Left lung (tissue), 4 donors: ENCODE measurements at regions not wholly inside any gene's neighbourhood (a gene's known extent, or its start where the extent isn't known, plus 50 kb on each side); places are given as distances from the start of the nearest gene placed in this dataset.

Experiments
- ATAC-seq: fragments of 200-7000 bp; cut with Tn5 transposase; one replicate; pipeline ENCODE4 v1.9.1; 2020; ENCODE audit warnings: moderate library complexity
- DNase-seq, 4 donors: peaks; one replicate each; pipeline ENCODE4 v3.0.0-alpha.2; 2013 to 2020
- H3K27ac ChIP-seq, 2 donors: fragments of 200-600 bp; sonication (generic) in 1 of 2; one replicate each; pipeline versions ENCODE4 v1.5.0 to v1.8.0; 2020 to 2021
- H3K27me3 ChIP-seq, 2 donors: fragments of 200-600 bp; sonication (generic) in 1 of 2; one replicate each; pipeline versions ENCODE4 v1.5.0 to v1.8.0; 2020 to 2021
- H3K36me3 ChIP-seq, 2 donors: fragments of 200-600 bp; sonication (generic) in 1 of 2; one replicate each; pipeline versions ENCODE4 v1.5.0 to v1.8.0; 2020 to 2021
- H3K4me1 ChIP-seq, 2 donors: fragments of 200-600 bp; one replicate each; pipeline ENCODE4 v1.8.0; 2021
- H3K4me3 ChIP-seq, 2 donors: fragments of 200-600 bp; sonication (generic) in 1 of 2; one replicate each; pipeline versions ENCODE4 v1.5.0 to v1.8.0; 2020 to 2021; ENCODE audit warnings: mild to moderate bottlenecking in 1 of 2
- H3K9me3 ChIP-seq, 2 donors: fragments of 200-600 bp; sonication (generic) in 1 of 2; one replicate each; pipeline versions ENCODE4 v1.5.0 to v1.8.0; 2020 to 2021
- CTCF ChIP-seq, 2 donors: fragments of 200-600 bp; sonication (generic) in 1 of 2; IDR thresholded peaks; one replicate each; pipeline versions ENCODE4 v1.5.0 to v1.8.0; 2021; ENCODE audit warnings: antibody characterized with exemption in 2 of 2
- intact Hi-C, 2 donors: fragments of 100-400 bp; cut with DNase I; formaldehyde crosslinking; loops; one replicate each; pipeline versions ENCODE4 v1.11.2 to v1.14.2; 2022
- donor health status: DM: no; HTN: yes; CAD: no.
- donor health status: DM: no; HTN: no; CAD: no.

GRCh38 chr15:62406305-62406891 is 241.3 kb upstream of the C2CD4B start:
- DNase-seq (no peak), ATAC-seq (no peak)
- Histone ChIP-seq H3K4me3 (no peak overlapping the region), H3K27me3 (no peaks in the 10 kb centered on the region), H3K9me3 (no peaks in the 10 kb centered on the region), H3K36me3 (no peaks in the 10 kb centered on the region), H3K4me1 (no peaks in the 10 kb centered on the region), H3K27ac (no peak overlapping the region)
- TF ChIP-seq CTCF (IDR thresholded peaks at IDR 0.05), result no peak
- intact Hi-C loops, result no loop called here

- TF ChIP-seq CTCF (IDR thresholded peaks at IDR 0.05), result no peak
- H3K36me3 ChIP-seq, result no peaks in the 10 kb centered on the region
- ATAC-seq, result no peak
- intact Hi-C loops, result no loop called here
- H3K4me1 ChIP-seq, result no peaks in the 10 kb centered on the region
- no peak for DNase-seq
- H3K27me3 ChIP-seq, result no peaks in the 10 kb centered on the region
- no peaks in the 10 kb centered on the region for H3K9me3 ChIP-seq
- no peak overlapping the region for H3K27ac ChIP-seq
- H3K4me3 ChIP-seq, result no peak overlapping the region
Measured at GRCh38 chr15:62407216-62407615, 242.1 kb upstream of the C2CD4B start.

GRCh38 chr15:62407962-62408361 is 242.9 kb upstream of the C2CD4B start:
- Histone ChIP-seq H3K27me3 (no peaks in the 10 kb centered on the region), H3K4me1 (no peaks in the 10 kb centered on the region), H3K9me3 (no peaks in the 10 kb centered on the region), H3K27ac (no peak overlapping the region), H3K4me3 (no peak overlapping the region), H3K36me3 (no peaks in the 10 kb centered on the region)
- intact Hi-C loops, result no loop called here
- no peak for ATAC-seq
- no peak for TF ChIP-seq CTCF (IDR thresholded peaks at IDR 0.05)
- DNase-seq, result no peak

- no peak for DNase-seq
- Histone ChIP-seq H3K4me1 (no peaks in the 10 kb centered on the region), H3K4me3 (no peak overlapping the region), H3K36me3 (no peaks in the 10 kb centered on the region), H3K27ac (no peak overlapping the region), H3K27me3 (no peaks in the 10 kb centered on the region), H3K9me3 (no peaks in the 10 kb centered on the region)
- no peak for TF ChIP-seq CTCF (IDR thresholded peaks at IDR 0.05)
- intact Hi-C loops, result no loop called here
- no peak for ATAC-seq
Measured at GRCh38 chr15:62409466-62409865, 244.4 kb upstream of the C2CD4B start.

- no peak overlapping the region for H3K4me3 ChIP-seq
- no peaks in the 10 kb centered on the region for H3K9me3 ChIP-seq
- H3K27ac ChIP-seq, result no peak overlapping the region
- H3K27me3 ChIP-seq, result no peaks in the 10 kb centered on the region
- DNase-seq (no peak), ATAC-seq (no peak)
- no peak for TF ChIP-seq CTCF (IDR thresholded peaks at IDR 0.05)
- H3K36me3 ChIP-seq, result no peaks in the 10 kb centered on the region
- no peaks in the 10 kb centered on the region for H3K4me1 ChIP-seq
- intact Hi-C loops, result no loop called here
Measured at GRCh38 chr15:62412686-62413085, 247.6 kb upstream of the C2CD4B start.
